Inferior parietal cortex (tissue), 1 donor: ENCODE measurements at regions not wholly inside any gene's neighbourhood (a gene's known extent, or its start where the extent isn't known, plus 50 kb on each side); places are given as distances from the start of the nearest gene placed in this dataset.

ENCODE experiments used
- DNase-seq: peaks from one replicate; pipeline ENCODE4 v3.0.0-alpha.2; 2016; ENCODE audit errors: extremely low spot score

GRCh38 chr1:229208481-229208880 is 62.4 kb upstream of the RAB4A start:
- DNase-seq = no peak

- no peak for DNase-seq
Measured at GRCh38 chr1:229209386-229209785, 61.5 kb upstream of the RAB4A start.

GRCh38 chr1:229209816-229210215 is 61.1 kb upstream of the RAB4A start:
- no peak for DNase-seq

GRCh38 chr1:229210844-229211243 is 60.1 kb upstream of the RAB4A start:
- no peak for DNase-seq

GRCh38 chr1:229213797-229214196 is 57.1 kb upstream of the RAB4A start:
- DNase-seq = no peak

GRCh38 chr1:229217716-229218115 is 53.2 kb upstream of the RAB4A start:
- DNase-seq = no peak

- no peak for DNase-seq
Measured at GRCh38 chr1:229218612-229219025, 52.3 kb upstream of the RAB4A start.

GRCh38 chr1:229220163-229220846 is 50.6 kb upstream of the RAB4A start:
- DNase-seq = no peak

GRCh38 chr1:229221106-229222019 is 49.5 kb upstream of the RAB4A start:
- no peak for DNase-seq
